Tibial nerve (tissue), 3 donors: ENCODE measurements at regions not wholly inside any gene's neighbourhood (a gene's known extent, or its start where the extent isn't known, plus 50 kb on each side); places are given as distances from the start of the nearest gene placed in this dataset.

Source experiments
- POLR2A ChIP-seq, 2 donors: fragments of 450-650 bp; IDR thresholded peaks; one replicate each; pipeline ENCODE4 v1.6.1; 2017; ENCODE audit warnings: antibody characterized with exemption in 2 of 2, mild to moderate bottlenecking in 2 of 2, moderate library complexity in 2 of 2
- TF ChIP-seq, protein P1 (sequence below), 5 experiments: fragments of 200-600 bp in 3 of 5; fragments of 450-650 bp in 2 of 5; sonication (generic) in 3 of 5; IDR thresholded peaks; one replicate each; pipeline ENCODE4 v1.5.1; 2016 to 2019; ENCODE audit warnings: antibody characterized with exemption in 5 of 5, mild to moderate bottlenecking in 3 of 5, moderate library complexity in 2 of 5

DNA sequence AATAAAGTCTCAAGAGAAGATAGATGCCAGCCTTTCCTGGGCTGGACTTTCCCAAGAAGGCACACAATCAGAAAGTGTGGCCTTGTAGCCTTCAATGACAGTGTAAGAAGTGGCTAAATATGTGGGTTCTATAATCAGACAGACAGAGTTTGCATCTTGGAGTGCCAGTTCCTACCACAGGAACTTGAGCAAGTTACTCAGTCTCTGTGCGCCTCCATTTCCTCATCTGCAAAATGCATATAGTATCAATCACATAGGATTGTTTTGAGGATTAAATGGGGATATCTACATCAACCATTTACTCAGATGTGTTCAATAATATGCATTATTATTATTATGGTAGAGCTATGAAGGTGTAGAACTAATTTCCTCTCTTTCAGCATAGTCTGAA, 176.8 kb upstream of the PTBP2 start:
- TF ChIP-seq, protein P1, sequence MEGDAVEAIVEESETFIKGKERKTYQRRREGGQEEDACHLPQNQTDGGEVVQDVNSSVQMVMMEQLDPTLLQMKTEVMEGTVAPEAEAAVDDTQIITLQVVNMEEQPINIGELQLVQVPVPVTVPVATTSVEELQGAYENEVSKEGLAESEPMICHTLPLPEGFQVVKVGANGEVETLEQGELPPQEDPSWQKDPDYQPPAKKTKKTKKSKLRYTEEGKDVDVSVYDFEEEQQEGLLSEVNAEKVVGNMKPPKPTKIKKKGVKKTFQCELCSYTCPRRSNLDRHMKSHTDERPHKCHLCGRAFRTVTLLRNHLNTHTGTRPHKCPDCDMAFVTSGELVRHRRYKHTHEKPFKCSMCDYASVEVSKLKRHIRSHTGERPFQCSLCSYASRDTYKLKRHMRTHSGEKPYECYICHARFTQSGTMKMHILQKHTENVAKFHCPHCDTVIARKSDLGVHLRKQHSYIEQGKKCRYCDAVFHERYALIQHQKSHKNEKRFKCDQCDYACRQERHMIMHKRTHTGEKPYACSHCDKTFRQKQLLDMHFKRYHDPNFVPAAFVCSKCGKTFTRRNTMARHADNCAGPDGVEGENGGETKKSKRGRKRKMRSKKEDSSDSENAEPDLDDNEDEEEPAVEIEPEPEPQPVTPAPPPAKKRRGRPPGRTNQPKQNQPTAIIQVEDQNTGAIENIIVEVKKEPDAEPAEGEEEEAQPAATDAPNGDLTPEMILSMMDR (IDR thresholded peaks at IDR 0.05), result no peak
- no peak for TF ChIP-seq POLR2A (IDR thresholded peaks at IDR 0.05)
